Activated CD8-positive, alpha-beta memory T cell treated with anti-CD3 and anti-CD28 coated beads, Interleukin-2, amount 50 U/mL, for 24 hours (primary cell): ENCODE measurements at regions not wholly inside any gene's neighbourhood (a gene's known extent, or its start where the extent isn't known, plus 50 kb on each side); places are given as distances from the start of the nearest gene placed in this dataset.

Experiments
- DNase-seq: peaks from one replicate; pipeline ENCODE4 v3.0.0-alpha.2; 2020; ENCODE audit errors: extremely low read depth

- DNase-seq: no peak
Measured at GRCh38 chr13:50574731-50575130, 268.8 kb downstream of the DLEU7 start.

GRCh38 chr13:50575138-50575537 lies 268.4 kb downstream of the DLEU7 start:
- no peak for DNase-seq

GRCh38 chr13:50576156-50576555 lies 267.3 kb downstream of the DLEU7 start:
- no peak for DNase-seq

GRCh38 chr13:50577806-50578205 lies 265.7 kb downstream of the DLEU7 start:
- no peak for DNase-seq

GRCh38 chr13:50580684-50581305 lies 262.7 kb downstream of the DLEU7 start:
- DNase-seq: no peak

- DNase-seq: no peak
Measured at GRCh38 chr13:50581586-50582196, 261.8 kb downstream of the DLEU7 start.

GRCh38 chr13:50584856-50585580 lies 258.5 kb downstream of the DLEU7 start:
- no peak for DNase-seq

GRCh38 chr13:50585674-50586413 lies 257.6 kb downstream of the DLEU7 start:
- no peak for DNase-seq

GRCh38 chr13:50586414-50587083 lies 256.9 kb downstream of the DLEU7 start:
- no peak for DNase-seq

- no peak for DNase-seq
Measured at GRCh38 chr13:50587115-50587514, 256.4 kb downstream of the DLEU7 start.

- DNase-seq: no peak
Measured at GRCh38 chr13:50587645-50588373, 255.7 kb downstream of the DLEU7 start.

- DNase-seq: no peak
Measured at GRCh38 chr13:50588491-50589130, 254.9 kb downstream of the DLEU7 start.

- no peak for DNase-seq
Measured at GRCh38 chr13:50589139-50589538, 254.4 kb downstream of the DLEU7 start.

- DNase-seq: no peak
Measured at GRCh38 chr13:50589651-50590054, 253.8 kb downstream of the DLEU7 start.

- no peak for DNase-seq
Measured at GRCh38 chr13:50592412-50593155, 250.9 kb downstream of the DLEU7 start.

GRCh38 chr13:50593207-50593606 lies 250.3 kb downstream of the DLEU7 start:
- DNase-seq: no peak

- DNase-seq: no peak
Measured at GRCh38 chr13:50594276-50595051, 249.0 kb downstream of the DLEU7 start.

- no peak for DNase-seq
Measured at GRCh38 chr13:50595196-50595595, 248.3 kb downstream of the DLEU7 start.

- no peak for DNase-seq
Measured at GRCh38 chr13:50596156-50596555, 247.3 kb downstream of the DLEU7 start.
